Breast epithelium (tissue), 4 donors: ENCODE measurements at regions not wholly inside any gene's neighbourhood (a gene's known extent, or its start where the extent isn't known, plus 50 kb on each side); places are given as distances from the start of the nearest gene placed in this dataset.

ENCODE experiments used
- DNase-seq, 2 donors: peaks; one replicate each; pipeline ENCODE4 v3.0.0-alpha.2; 2019; ENCODE audit warnings: low spot score in 2 of 2
- H3K27ac ChIP-seq, 2 donors: fragments of 200-600 bp; sonication (generic) in 1 of 2; one replicate each; pipeline ENCODE4 v1.5.1; 2016 to 2019; ENCODE audit warnings: mild to moderate bottlenecking in 1 of 2
- H3K27me3 ChIP-seq, 2 donors: fragments of 200-600 bp; sonication (generic) in 1 of 2; one replicate each; pipeline versions ENCODE4 v1.5.1 to v1.6.0; 2017 to 2019; ENCODE audit warnings: control low read depth in 1 of 2, mild to moderate bottlenecking in 1 of 2
- H3K36me3 ChIP-seq: fragments of 200-600 bp; one replicate; pipeline ENCODE4 v1.5.1; 2019
- H3K4me1 ChIP-seq, 2 donors: fragments of 200-600 bp; sonication (generic); one replicate each; pipeline ENCODE4 v1.5.1; 2016 to 2019; ENCODE audit warnings: control low read depth in 1 of 2
- H3K4me3 ChIP-seq, 3 donors: fragments of 200-600 bp; sonication (generic); 1 replicate in 2 of 3; 2 replicates in 1 of 3; pipeline ENCODE4 v1.5.1; 2016 to 2019; ENCODE audit warnings: mild to moderate bottlenecking in 3 of 3, moderate library complexity in 2 of 3
- H3K9me3 ChIP-seq, 2 donors: fragments of 200-600 bp; sonication (generic) in 1 of 2; one replicate each; pipeline ENCODE4 v1.5.1; 2016 to 2019; ENCODE audit warnings: control low read depth in 1 of 2
- CTCF ChIP-seq, 3 donors: fragments of 450-650 bp; IDR thresholded peaks; one replicate each; pipeline ENCODE4 v1.5.1; 2016 to 2017; ENCODE audit warnings: antibody characterized with exemption in 3 of 3, mild to moderate bottlenecking in 3 of 3, moderate library complexity in 3 of 3
- POLR2A ChIP-seq: fragments of 450-650 bp; IDR thresholded peaks from one replicate; pipeline ENCODE4 v1.6.1; 2016; ENCODE audit warnings: antibody characterized with exemption, mild to moderate bottlenecking, moderate library complexity
- POLR2AphosphoS5 ChIP-seq, 3 donors: sonication (generic); formaldehyde crosslinking; IDR thresholded peaks; one replicate each; pipeline ENCODE4 v1.6.1; 2017; ENCODE audit warnings: antibody characterized with exemption in 3 of 3
- intact Hi-C: fragments of 100-400 bp; cut with DNase I; formaldehyde crosslinking; loops from one replicate; pipeline ENCODE4 v1.15.1; 2023; ENCODE audit warnings: low total_unique reads

- intact Hi-C loops, result no loop called here
- TF ChIP-seq CTCF (IDR thresholded peaks at IDR 0.05) (no peak), POLR2AphosphoS5 (IDR thresholded peaks at IDR 0.05) (no peak), POLR2A (no peak)
- Histone ChIP-seq H3K36me3 (no peaks in the 10 kb centered on the region), H3K27ac (no peak overlapping the region), H3K27me3 (no peaks in the 10 kb centered on the region), H3K4me3 (no peak overlapping the region), H3K4me1 (no peaks in the 10 kb centered on the region), H3K9me3 (no peaks in the 10 kb centered on the region)
- no peak for DNase-seq
Measured at GRCh38 chr9:115925424-115925823, 228.2 kb upstream of the PAPPA start.

- no peaks in the 10 kb centered on the region for H3K36me3 ChIP-seq
- no peaks in the 10 kb centered on the region for H3K27me3 ChIP-seq
- no peak overlapping the region for H3K4me3 ChIP-seq
- H3K4me1 ChIP-seq, result no peaks in the 10 kb centered on the region
- intact Hi-C loops, result no loop called here
- no peaks in the 10 kb centered on the region for H3K9me3 ChIP-seq
- TF ChIP-seq CTCF (IDR thresholded peaks at IDR 0.05), result no peak
- no peak for TF ChIP-seq POLR2AphosphoS5 (IDR thresholded peaks at IDR 0.05)
- no peak for TF ChIP-seq POLR2A
- no peak for DNase-seq
- no peak overlapping the region for H3K27ac ChIP-seq
Measured at GRCh38 chr9:115930472-115930871, 223.1 kb upstream of the PAPPA start.

- Histone ChIP-seq H3K4me3 (no peak overlapping the region), H3K27ac (no peak overlapping the region), H3K36me3 (no peaks in the 10 kb centered on the region), H3K4me1 (no peaks in the 10 kb centered on the region), H3K9me3 (no peaks in the 10 kb centered on the region), H3K27me3 (no peaks in the 10 kb centered on the region)
- DNase-seq, result no peak
- intact Hi-C loops, result no loop called here
- TF ChIP-seq POLR2AphosphoS5 (IDR thresholded peaks at IDR 0.05) (no peak), CTCF (IDR thresholded peaks at IDR 0.05) (no peak), POLR2A (no peak)
Measured at GRCh38 chr9:115938479-115938878, 215.1 kb upstream of the PAPPA start.

GRCh38 chr9:115939065-115939765, 214.4 kb upstream of the PAPPA start:
- no peak overlapping the region for H3K27ac ChIP-seq
- no peaks in the 10 kb centered on the region for H3K36me3 ChIP-seq
- intact Hi-C loops, result no loop called here
- TF ChIP-seq POLR2A (no peak), POLR2AphosphoS5 (IDR thresholded peaks at IDR 0.05) (no peak), CTCF (IDR thresholded peaks at IDR 0.05) (no peak)
- no peak for DNase-seq
- H3K4me1 ChIP-seq, result no peaks in the 10 kb centered on the region
- no peaks in the 10 kb centered on the region for H3K27me3 ChIP-seq
- no peak overlapping the region for H3K4me3 ChIP-seq
- H3K9me3 ChIP-seq, result no peaks in the 10 kb centered on the region

GRCh38 chr9:115941561-115942315, 211.9 kb upstream of the PAPPA start:
- intact Hi-C loops, result no loop called here
- H3K27me3 ChIP-seq, result no peaks in the 10 kb centered on the region
- H3K4me1 ChIP-seq, result peaks cover 0 to 3% of the 10 kb centered on the region in 2 donors
- no peak overlapping the region for H3K4me3 ChIP-seq
- no peak for DNase-seq
- no peaks in the 10 kb centered on the region for H3K36me3 ChIP-seq
- TF ChIP-seq POLR2A (no peak), CTCF (IDR thresholded peaks at IDR 0.05) (no peak), POLR2AphosphoS5 (IDR thresholded peaks at IDR 0.05) (no peak)
- no peak overlapping the region for H3K27ac ChIP-seq
- H3K9me3 ChIP-seq, result no peaks in the 10 kb centered on the region
